ENCODE measurements at regions not wholly inside any gene's neighbourhood (a gene's known extent, or its start where the extent isn't known, plus 50 kb on each side); places are given as distances from the start of the nearest gene placed in this dataset.

DNA sequence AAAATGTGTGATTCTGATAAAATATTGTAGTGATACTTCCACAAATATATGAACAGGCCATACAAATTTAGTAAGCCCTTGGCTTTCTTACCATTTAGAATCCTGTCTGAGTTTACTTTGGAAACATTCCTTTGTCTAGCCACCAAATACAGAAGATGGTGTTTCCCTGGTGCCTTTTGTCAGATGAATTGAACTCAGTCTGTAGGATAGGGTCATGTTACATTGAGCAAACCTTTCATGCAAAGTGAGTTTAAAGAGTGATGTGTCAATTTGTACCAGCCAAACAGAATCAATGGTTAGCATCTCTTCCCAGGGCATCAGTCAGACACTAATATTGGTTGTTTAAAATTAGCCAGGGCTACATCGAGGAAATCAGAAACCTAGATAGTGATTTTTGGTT, 1443.4 kb downstream of the ARAP2 start:
- no peak for TF ChIP-seq CTCF (IDR thresholded peaks at IDR 0.05)
- TF ChIP-seq POLR2A (IDR thresholded peaks at IDR 0.05), result no peak
